Upper lobe of left lung (tissue), 4 donors: ENCODE measurements at regions not wholly inside any gene's neighbourhood (a gene's known extent, or its start where the extent isn't known, plus 50 kb on each side); places are given as distances from the start of the nearest gene placed in this dataset.

Experiments used
- CTCF ChIP-seq, 6 experiments: fragments of 450-650 bp in 4 of 6; fragments of 200-600 bp in 2 of 6; sonication (generic) in 2 of 6; IDR thresholded peaks; one replicate each; pipeline ENCODE4 v1.5.1; 2016 to 2019; ENCODE audit warnings: antibody characterized with exemption in 6 of 6
- POLR2AphosphoS5 ChIP-seq, 2 donors: sonication (generic); formaldehyde crosslinking; IDR thresholded peaks; one replicate each; pipeline ENCODE4 v1.5.1; 2017; ENCODE audit warnings: antibody characterized with exemption in 2 of 2

GRCh38 chr18:65631766-65632165 is 119.0 kb upstream of the CDH7 start:
- no peak for TF ChIP-seq POLR2AphosphoS5 (IDR thresholded peaks at IDR 0.05)
- no peak for TF ChIP-seq CTCF (IDR thresholded peaks at IDR 0.05)
